Stimulated activated CD8-positive, alpha-beta memory T cell treated with anti-CD3 and anti-CD28 coated beads, Interleukin-4, amount 100 ng/mL, for 24 hours (primary cell): ENCODE measurements at regions not wholly inside any gene's neighbourhood (a gene's known extent, or its start where the extent isn't known, plus 50 kb on each side); places are given as distances from the start of the nearest gene placed in this dataset.

Experiments used
- DNase-seq: peaks from one replicate; pipeline ENCODE4 v3.0.0-alpha.2; 2020; ENCODE audit warnings: low read depth

DNA sequence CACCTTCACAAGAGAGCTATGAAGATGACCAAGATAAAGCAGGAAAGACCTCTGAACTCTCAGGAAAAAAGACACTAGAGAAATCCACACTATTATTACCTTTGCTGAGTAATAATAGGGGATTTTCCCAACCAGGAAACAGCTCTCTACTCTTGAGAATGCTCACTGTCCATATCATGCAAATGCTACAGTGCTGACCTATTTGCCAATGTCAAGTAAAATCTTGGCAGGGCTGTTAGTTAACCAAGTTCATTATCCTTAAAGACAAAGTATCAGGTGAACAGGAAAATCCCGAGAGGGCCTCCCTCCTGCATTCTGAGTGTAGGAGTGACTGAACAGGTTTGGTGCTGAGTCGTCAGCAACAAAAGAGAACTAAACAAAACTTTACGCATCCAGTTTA is 306.6 kb downstream of the ACTL7B start:
- DNase-seq: no peak

DNA sequence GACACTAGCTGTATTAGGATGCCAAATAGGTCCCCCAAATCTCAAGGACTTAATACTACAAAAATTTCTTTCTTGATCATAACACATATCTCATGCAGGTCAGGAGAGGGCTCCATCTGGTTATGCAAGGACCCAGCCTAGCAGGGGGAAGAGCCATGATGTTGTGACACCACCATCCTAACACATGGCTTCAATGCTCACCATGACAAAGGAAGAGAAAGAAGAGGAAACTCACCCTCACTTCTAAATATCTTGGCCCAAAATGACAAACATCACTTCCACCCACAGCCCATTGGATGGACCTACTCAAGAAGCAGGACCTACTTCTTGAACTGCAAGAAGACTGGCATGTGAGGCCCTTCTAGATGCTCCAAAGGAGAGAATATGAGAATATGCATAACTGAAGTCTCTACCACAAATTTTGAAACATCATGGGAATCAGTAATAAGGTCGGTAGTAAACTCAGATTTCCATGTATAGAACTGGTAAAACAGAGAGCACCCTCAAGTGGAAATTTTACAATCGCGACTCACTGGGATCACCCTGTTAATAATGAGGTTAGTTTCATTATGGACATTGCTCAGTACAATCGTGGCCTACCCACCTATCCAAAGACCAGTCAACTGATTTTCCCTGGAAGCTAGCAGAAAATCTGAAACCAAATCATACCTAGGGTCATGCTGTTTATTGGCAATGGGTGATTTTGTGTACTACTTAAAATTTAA is 308.2 kb downstream of the ACTL7B start:
- no peak for DNase-seq

- DNase-seq: no peak
Measured at GRCh38 chr9:108546215-108546614, 309.6 kb downstream of the ACTL7B start.

DNA sequence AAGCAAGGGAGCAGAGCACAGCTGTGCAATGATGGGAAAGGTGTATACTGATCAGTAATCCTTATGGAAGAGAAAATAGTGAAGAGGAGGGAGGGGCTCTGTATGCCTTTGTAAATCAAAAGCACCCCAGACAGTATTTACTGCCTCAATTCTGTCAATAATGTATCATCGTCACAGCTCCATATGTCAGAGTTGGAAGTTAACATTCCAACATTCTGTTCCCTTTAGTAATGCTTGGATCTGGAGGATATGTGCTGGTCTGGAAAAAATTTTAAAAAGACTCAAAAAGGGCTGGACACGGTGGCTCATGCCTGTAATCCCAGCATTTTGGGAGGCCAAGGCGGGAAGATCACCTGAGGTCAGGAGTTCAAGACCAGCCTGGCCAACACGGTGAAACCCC is 310.4 kb downstream of the ACTL7B start:
- DNase-seq: no peak

DNA sequence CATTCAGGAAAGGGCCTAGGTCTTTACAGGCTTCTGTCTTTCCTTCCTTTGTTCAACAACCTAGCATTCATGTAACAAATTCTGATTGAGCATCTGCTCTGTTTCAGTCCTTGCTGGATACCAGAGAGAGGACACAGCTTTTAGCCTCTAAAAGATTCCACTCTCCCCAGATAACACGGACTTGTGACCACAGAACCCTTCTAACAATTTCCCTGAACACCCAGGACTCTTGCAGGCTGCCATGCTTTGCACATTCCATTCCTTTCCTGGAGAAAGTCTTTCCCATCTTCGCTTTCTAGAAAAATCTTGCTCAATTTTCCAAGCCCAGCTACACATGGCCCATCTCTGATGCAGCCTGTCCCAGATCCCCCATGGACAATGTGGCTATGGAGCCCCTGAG is 310.9 kb downstream of the ACTL7B start:
- no peak for DNase-seq

DNA sequence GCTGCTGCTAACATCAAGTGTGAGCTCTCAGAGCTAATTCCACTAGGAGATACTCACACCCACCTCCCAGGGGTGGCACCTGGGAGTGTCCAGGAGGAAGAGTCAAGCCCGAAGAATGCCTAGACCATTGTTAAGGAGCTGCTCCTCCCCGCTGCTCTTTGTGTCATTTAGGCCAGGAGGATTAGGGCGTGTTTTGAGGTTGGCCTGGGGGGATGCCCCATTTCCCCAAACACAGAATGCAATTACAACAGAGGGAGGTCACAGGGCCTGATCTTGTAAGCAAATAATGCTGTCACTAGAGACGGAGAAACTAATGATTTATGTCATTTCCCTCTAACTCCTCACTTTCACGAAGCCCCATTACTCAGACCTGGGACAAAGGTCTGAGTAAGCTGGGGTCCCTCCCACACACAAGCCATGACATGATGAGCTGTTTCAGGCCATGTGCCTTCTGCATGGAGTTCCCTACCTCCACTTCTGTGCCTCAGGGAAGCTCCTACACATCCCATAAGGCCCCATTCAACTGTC is 312.5 kb downstream of the ACTL7B start:
- no peak for DNase-seq

DNA sequence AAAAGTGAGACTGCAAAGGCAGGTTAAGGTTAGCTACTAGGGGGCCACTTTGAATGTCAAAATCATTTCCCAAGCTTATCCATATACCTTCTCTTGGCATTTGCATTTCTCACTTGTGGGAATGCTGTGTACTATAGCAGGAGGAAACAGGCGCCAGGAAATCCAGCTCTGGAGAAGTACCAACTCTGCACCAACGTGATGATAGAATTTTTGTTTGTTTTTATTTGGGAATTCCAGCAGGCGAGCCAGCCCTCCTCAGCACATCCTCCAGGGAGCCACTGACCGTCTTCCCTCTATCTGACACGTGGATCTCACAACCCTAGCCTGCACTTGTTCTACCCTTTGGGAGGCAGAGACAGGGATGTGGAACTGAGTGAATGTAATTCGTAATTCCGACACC is 318.0 kb downstream of the ACTL7B start:
- DNase-seq: no peak

DNA sequence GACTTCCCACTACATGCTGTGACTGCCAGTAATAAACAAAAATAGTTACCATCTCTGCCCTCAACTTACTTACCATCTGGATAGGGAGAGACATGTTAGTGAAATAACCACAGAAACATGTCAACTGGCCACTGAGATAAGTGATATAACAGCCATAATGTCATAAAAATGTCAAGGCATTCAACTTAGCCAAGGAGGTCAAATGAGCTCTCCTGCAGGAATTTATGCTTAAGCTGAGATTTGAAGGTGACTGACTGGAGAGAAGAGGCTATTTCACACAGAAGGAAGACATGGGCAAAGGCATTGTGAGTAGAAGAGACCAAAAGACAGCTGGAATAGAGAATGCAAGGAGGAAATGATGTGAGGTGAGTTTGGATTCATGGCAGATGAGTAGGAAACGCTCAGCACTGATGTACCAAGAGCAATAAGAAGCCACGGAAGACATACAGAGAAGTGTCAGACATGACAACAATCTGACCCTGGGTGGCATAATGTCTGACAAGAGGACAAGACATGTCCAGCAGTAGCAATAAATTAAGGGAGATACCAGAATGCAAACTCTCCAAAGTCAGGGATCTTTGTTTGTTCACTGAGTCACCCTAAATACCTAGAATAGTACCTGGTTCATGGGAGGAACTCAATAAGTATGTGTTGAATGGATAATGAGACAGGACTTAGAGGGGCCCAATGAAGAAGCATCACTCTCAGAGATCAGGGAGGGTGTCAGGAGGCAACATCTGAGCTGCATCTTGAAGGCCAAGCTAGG is 318.8 kb downstream of the ACTL7B start:
- DNase-seq: no peak

- DNase-seq: no peak
Measured at GRCh38 chr9:108535526-108535925, 320.3 kb downstream of the ACTL7B start.

DNA sequence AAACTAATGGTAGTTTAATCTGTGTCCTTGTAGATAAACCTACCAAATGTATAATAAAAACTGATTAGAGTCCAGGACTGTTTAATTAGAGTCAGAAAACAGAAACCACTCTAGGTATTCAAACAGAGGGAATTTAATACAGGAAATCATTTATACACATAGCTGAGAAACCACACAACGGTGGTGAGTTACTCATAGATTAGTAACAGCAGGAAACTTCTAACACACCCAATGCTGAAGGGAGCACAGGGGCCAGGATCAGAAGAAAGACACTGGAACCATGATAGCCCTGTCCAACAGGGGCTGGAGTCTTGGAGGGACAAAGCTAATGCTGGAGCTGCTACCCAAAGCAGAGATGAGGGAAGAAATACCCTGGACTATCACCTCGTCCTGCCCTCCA is 321.0 kb downstream of the ACTL7B start:
- DNase-seq: no peak

DNA sequence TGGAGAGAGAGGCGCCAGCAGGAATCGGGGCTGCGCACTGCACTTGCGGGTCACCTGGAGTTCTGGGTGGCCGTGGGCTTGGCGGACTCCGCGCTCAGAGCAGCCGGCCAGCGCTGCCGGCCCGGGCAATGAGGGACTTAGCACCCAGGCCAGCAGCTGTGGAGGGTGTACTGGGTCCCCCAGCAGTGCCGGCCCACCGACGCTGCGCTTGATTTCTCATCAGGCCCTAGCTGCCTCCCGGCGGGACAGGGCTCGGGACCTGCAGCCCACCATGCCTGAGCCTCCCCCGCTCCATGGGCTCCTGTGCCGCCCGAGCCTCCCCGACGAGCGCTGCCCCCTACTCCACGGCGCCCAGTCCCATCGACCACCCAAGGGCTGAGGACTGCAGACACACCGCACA is 325.6 kb downstream of the ACTL7B start:
- no peak for DNase-seq

- no peak for DNase-seq
Measured at GRCh38 chr9:108528231-108528630, 327.6 kb downstream of the ACTL7B start.

GRCh38 chr9:108526518-108526917 is 329.3 kb downstream of the ACTL7B start:
- DNase-seq: no peak

DNA sequence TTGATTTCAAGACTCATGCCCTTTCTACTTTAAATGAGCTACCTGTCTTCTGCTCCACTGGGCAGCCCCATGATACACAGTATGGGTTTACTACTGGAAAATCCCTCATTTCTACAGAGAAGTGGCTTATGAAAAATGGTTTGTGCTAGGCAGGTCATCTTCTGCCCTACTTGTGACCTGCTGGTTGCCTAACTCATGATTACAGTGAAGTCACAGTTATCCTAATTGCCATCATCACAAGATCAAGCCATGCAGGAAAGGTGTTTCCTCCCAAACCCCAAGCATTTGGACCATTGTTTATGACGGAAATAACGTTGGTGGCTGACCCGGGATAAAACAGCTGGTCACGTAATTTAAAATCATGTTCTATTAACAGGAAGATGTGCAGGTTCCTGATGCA is 330.6 kb downstream of the ACTL7B start:
- no peak for DNase-seq

GRCh38 chr9:108521063-108521590 is 334.7 kb downstream of the ACTL7B start:
- no peak for DNase-seq

- DNase-seq: no peak
Measured at GRCh38 chr9:108519437-108519836, 336.3 kb downstream of the ACTL7B start.

- DNase-seq: no peak
Measured at GRCh38 chr9:108517651-108518365, 338.0 kb downstream of the ACTL7B start.

DNA sequence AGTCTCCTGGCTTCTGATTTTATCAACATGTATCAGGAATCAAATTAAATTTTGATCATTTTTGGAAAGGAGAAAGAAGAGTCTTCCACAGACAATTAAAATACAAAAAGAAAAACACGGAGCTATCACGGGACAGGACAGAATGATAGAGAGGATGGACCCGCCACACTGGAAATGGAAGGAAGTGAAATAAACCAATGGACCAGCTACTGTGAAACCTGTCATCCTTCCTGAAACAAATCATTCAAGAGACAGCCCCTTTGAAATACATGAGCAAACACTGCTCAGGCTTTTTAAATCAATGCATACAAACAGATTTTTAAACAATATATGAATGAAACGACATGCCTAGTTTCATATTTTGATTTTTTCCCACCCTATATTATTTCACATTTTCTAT is 339.4 kb downstream of the ACTL7B start:
- DNase-seq: no peak

- DNase-seq: no peak
Measured at GRCh38 chr9:108515856-108516255, 339.9 kb downstream of the ACTL7B start.

DNA sequence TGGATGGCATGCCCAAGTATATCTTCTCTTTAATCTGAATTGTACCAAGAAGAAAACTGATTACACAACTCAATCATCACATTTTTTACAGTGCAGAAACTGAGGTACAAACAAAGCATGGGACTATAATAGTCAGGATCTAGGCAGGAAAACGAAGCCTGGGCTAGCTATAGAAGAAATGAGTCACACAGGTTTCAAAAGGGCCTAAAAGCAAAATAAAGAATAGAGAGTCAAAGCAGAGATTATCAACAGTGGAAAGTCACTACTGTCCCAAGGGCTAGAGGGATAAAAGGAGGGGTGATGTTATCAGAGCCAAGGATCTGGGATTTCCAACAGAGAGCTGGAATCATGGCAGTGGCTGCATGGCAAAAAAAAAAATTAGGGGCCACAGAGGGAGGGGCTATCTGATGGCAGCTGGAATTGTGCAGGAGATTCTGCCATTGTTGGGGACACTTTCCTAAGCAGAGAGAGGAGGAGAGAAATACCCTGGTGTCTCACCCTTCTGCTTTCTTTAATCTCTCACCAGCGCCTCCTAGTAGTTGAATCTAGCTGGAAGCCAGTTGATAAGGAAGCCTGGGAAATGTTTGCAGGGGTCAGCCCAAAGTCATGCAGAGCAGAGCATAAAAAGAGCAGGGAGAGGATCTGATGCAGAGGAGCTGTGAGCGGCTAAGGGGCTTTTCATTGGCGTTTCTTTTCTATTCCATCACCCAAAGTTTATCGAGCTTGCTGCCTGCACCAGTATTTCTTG is 343.2 kb downstream of the ACTL7B start:
- DNase-seq: no peak

- no peak for DNase-seq
Measured at GRCh38 chr9:108511307-108511706, 344.5 kb downstream of the ACTL7B start.

DNA sequence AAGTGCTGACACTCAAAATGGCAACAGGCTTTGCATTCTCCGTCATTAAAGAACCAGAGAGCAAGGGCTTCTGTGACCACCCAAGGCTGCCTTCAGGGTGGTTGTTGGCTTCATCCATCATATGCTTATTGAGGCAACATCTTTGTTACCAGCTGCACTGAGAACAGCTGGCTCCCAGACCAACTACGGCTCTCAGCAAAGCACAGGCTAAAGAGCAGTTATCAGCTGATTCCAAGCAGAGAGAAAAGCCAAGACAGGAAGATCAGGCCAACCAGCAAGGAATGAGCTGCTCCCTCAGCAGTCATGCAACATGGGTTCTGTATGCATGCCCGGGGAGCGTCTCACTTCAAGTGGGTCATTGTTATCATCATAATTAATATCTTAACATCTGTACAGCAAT is 358.9 kb downstream of the ACTL7B start:
- no peak for DNase-seq
